ENCODE measurements at regions not wholly inside any gene's neighbourhood (a gene's known extent, or its start where the extent isn't known, plus 50 kb on each side); places are given as distances from the start of the nearest gene placed in this dataset.

DNA sequence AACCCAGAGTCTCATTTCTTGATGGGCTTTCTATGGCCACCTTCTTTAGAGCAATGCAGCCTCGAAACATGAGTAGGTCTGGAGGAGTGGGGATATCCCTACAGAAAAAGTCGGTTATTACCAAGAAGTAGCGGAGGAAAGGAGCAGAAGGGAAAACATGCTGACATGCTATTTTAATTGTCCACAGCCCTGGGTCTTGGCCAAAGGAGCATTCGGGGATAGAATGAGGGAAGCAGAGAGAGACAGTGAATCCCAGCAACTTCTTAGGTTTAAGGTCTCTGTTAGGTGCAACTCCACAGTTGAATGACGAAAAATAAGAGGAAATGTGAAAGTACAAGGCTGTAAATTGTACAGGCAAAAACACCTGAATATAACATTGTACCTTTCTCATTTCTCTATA, 506.7 kb upstream of the CDH18 start (continued):
- TF ChIP-seq TCF7 (IDR thresholded peaks at IDR 0.05; ENCODE audit: borderline replicate concordance) (no peak), ASH2L (IDR thresholded peaks at IDR 0.05; ENCODE audit: borderline replicate concordance, low read depth) (no peak)

DNA sequence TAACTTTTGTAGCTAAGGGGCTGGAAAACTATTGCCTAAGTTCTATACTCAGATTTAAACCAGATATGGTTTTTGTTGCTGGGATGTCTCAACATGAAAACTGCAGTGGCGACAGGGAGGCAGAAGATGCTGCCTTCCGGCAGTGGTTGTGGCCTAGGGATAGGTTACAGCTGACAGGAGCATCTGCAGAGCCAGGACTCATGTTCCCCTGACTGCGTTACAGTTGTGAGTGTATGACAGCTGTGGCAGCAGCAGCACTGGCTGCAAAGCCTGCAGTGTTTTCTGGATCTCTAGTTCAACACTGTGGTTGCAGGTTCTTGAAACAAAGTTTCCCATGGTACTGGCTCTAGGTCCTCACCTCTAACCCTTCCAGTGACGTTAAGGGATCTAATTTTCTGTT, 498.8 kb upstream of the CDH18 start:
- Histone ChIP-seq H3K79me2 (ENCODE audit: control insufficient read depth, insufficient read depth, low read length) (no peaks in the 10 kb centered on the region), H2AFZ (ENCODE audit: control insufficient read depth, low read depth, low read length) (no peak overlapping the region), H3K27ac (ENCODE audit: control insufficient read depth, insufficient read depth) (no peak overlapping the region), H3K4me1 (ENCODE audit: control insufficient read depth, insufficient read depth, low read length) (no peaks in the 10 kb centered on the region), H4K20me1 (ENCODE audit: control insufficient read depth, insufficient read depth) (no peaks in the 10 kb centered on the region), H3K27me3 (replicated peaks in 1 of 2; ENCODE audit: control insufficient read depth in 2 of 2, insufficient read depth in 2 of 2, low read length in 1 of 2) (no peaks in the 10 kb centered on the region), H3K4me3 (no peak overlapping the region), H3K9ac (ENCODE audit: control insufficient read depth, insufficient read depth, low read length) (no peak overlapping the region), H3K36me3 (ENCODE audit: control insufficient read depth in 2 of 2, insufficient read depth in 2 of 2, low read length in 1 of 2) (no peaks in the 10 kb centered on the region), H3K9me3 (replicated peaks; ENCODE audit: control insufficient read depth, insufficient read depth, low read length) (no peaks in the 10 kb centered on the region), H3K4me2 (ENCODE audit: control insufficient read depth, insufficient read depth) (no peak overlapping the region)
- BruUV-seq (replicated peaks) = no TSS peak
- ChIA-PET SMC1A (ENCODE audit: uncharacterized antibody, unreplicated experiment) (no interaction called here), RAD21 (ENCODE audit: unreplicated experiment) (no interaction called here), POLR2A (no interaction called here), CTCF (no interaction called here)
- in situ Hi-C loops (cut with MboI) = no loop called here
- DNase-seq (ENCODE audit: low read depth, low spot score) (no peak), FAIRE-seq (no peak), ATAC-seq (no peak)
- TF ChIP-seq EP300 (IDR thresholded peaks at IDR 0.05; ENCODE audit: borderline replicate concordance in 1 of 2, control insufficient read depth in 1 of 2, low read depth in 2 of 2, low read length in 2 of 2) = no peak
- TF ChIP-seq, protein P1, sequence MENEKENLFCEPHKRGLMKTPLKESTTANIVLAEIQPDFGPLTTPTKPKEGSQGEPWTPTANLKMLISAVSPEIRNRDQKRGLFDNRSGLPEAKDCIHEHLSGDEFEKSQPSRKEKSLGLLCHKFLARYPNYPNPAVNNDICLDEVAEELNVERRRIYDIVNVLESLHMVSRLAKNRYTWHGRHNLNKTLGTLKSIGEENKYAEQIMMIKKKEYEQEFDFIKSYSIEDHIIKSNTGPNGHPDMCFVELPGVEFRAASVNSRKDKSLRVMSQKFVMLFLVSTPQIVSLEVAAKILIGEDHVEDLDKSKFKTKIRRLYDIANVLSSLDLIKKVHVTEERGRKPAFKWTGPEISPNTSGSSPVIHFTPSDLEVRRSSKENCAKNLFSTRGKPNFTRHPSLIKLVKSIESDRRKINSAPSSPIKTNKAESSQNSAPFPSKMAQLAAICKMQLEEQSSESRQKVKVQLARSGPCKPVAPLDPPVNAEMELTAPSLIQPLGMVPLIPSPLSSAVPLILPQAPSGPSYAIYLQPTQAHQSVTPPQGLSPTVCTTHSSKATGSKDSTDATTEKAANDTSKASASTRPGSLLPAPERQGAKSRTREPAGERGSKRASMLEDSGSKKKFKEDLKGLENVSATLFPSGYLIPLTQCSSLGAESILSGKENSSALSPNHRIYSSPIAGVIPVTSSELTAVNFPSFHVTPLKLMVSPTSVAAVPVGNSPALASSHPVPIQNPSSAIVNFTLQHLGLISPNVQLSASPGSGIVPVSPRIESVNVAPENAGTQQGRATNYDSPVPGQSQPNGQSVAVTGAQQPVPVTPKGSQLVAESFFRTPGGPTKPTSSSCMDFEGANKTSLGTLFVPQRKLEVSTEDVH (IDR thresholded peaks at IDR 0.05; ENCODE audit: low read depth, partially characterized antibody) = no peak
- no peak for TF ChIP-seq ATF7 (IDR thresholded peaks at IDR 0.05; ENCODE audit: low read depth)
- TF ChIP-seq, protein P2, sequence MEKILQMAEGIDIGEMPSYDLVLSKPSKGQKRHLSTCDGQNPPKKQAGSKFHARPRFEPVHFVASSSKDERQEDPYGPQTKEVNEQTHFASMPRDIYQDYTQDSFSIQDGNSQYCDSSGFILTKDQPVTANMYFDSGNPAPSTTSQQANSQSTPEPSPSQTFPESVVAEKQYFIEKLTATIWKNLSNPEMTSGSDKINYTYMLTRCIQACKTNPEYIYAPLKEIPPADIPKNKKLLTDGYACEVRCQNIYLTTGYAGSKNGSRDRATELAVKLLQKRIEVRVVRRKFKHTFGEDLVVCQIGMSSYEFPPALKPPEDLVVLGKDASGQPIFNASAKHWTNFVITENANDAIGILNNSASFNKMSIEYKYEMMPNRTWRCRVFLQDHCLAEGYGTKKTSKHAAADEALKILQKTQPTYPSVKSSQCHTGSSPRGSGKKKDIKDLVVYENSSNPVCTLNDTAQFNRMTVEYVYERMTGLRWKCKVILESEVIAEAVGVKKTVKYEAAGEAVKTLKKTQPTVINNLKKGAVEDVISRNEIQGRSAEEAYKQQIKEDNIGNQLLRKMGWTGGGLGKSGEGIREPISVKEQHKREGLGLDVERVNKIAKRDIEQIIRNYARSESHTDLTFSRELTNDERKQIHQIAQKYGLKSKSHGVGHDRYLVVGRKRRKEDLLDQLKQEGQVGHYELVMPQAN (conservative IDR thresholded peaks at IDR 0.05) = no peak
- 28% methylated on average over 4 of the region's 4 CpGs for WGBS (ENCODE audit: insufficient coverage, insufficient replicate concordance, low lambda C conversion rate, missing lambda C conversion rate)
- intact Hi-C loops (cut with micrococcal nuclease; ENCODE audit: unreplicated experiment) = no loop called here

Measured in GM12878 (cell line).